ENCODE measurements at regions not wholly inside any gene's neighbourhood (a gene's known extent, or its start where the extent isn't known, plus 50 kb on each side); places are given as distances from the start of the nearest gene placed in this dataset.
A peak's percentile ranks its signal among the peaks of the same experiment; 100 is the strongest.
"Not testable (repeated sequence)": the region's sequence is repeated elsewhere in the genome, so short reads cannot be mapped to it uniquely, and the experiment has no call there.

DNA sequence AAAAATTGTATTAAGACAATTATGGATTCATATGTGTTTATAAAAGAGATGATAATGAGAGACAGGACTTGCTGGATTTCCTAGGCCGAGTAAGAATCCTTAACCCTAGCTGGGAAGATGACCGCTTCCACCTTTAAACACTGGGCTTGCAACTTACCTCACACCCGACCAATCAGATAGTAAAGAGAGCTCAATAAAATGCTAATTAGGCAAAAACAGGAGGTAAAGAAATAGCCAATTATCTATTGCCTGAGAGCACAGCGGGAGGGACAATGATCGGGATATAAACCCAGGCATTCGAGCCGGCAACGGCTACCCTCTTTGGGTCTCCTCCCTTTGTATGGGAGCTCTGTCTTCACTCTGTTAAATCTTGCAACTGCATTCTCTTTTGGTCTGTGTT is 77.3 kb upstream of the ETV1 start:
- 49% methylated on average over 7 of the region's 8 CpGs for WGBS (ENCODE audit: low lambda C conversion rate)

DNA sequence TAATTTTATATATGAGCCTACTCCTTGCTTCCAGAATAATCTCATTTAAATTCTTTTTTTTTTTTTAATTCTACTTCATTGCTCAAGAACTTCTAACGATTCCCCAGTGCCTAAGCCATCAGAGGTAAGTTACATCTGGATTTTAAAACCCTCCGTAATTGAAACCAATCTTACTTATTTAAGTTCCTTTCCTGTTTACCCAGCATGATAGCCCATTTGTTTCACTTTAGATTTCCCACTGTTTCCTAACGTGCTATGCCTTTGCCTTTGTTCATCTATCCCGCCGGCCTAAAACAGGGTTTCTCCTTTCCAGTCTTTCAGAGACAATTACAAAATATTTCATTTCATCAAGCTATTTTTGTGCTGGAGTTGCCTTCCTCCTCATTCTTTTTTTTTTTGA is 75.8 kb upstream of the ETV1 start:
- ChIA-PET POLR2A (no interaction called here), CTCF (ENCODE audit: low intra/inter-chr PET ratio, low total read pairs) (no interaction called here)
- Histone ChIP-seq H3K36me3 (replicated peaks in 1 of 2; ENCODE audit: control insufficient read depth in 1 of 2, insufficient read depth in 2 of 2, low read length in 2 of 2) (no peaks in the 10 kb centered on the region), H3K79me2 (ENCODE audit: insufficient read depth, low read length) (no peaks in the 10 kb centered on the region), H3K4me3 (replicated peaks in 1 of 3; ENCODE audit: insufficient read depth in 1 of 3, low read depth in 2 of 3, low read length in 3 of 3) (no peak overlapping the region), H3K27ac (ENCODE audit: extremely low read length, insufficient read depth, low read length) (no peak overlapping the region), H3K27me3 (ENCODE audit: control insufficient read depth in 1 of 2, insufficient read depth in 2 of 2, low read length in 2 of 2) (no peaks in the 10 kb centered on the region), H4K20me1 (ENCODE audit: insufficient read depth, low read length) (no peaks in the 10 kb centered on the region), H3K4me1 (ENCODE audit: insufficient read depth, low read length) (no peaks in the 10 kb centered on the region), H3K9ac (ENCODE audit: insufficient read depth, low read depth, low read length) (no peak overlapping the region), H3K9me3 (ENCODE audit: low read length) (peaks cover 78% of the 10 kb centered on the region), H3K4me2 (ENCODE audit: low read depth, low read length) (no peak overlapping the region), H2AFZ (ENCODE audit: low read length) (no peak overlapping the region)
- no peak for TF ChIP-seq ZSCAN22 (CRISPR knock-in tag; IDR thresholded peaks at IDR 0.05)
- TF ChIP-seq, protein P1, sequence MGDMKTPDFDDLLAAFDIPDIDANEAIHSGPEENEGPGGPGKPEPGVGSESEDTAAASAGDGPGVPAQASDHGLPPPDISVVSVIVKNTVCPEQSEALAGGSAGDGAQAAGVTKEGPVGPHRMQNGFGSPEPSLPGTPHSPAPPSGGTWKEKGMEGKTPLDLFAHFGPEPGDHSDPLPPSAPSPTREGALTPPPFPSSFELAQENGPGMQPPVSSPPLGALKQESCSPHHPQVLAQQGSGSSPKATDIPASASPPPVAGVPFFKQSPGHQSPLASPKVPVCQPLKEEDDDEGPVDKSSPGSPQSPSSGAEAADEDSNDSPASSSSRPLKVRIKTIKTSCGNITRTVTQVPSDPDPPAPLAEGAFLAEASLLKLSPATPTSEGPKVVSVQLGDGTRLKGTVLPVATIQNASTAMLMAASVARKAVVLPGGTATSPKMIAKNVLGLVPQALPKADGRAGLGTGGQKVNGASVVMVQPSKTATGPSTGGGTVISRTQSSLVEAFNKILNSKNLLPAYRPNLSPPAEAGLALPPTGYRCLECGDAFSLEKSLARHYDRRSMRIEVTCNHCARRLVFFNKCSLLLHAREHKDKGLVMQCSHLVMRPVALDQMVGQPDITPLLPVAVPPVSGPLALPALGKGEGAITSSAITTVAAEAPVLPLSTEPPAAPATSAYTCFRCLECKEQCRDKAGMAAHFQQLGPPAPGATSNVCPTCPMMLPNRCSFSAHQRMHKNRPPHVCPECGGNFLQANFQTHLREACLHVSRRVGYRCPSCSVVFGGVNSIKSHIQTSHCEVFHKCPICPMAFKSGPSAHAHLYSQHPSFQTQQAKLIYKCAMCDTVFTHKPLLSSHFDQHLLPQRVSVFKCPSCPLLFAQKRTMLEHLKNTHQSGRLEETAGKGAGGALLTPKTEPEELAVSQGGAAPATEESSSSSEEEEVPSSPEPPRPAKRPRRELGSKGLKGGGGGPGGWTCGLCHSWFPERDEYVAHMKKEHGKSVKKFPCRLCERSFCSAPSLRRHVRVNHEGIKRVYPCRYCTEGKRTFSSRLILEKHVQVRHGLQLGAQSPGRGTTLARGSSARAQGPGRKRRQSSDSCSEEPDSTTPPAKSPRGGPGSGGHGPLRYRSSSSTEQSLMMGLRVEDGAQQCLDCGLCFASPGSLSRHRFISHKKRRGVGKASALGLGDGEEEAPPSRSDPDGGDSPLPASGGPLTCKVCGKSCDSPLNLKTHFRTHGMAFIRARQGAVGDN (CRISPR knock-in tag; IDR thresholded peaks at IDR 0.05): no peak
- no peak for TF ChIP-seq ZBTB8A (CRISPR knock-in tag; IDR thresholded peaks at IDR 0.05; ENCODE audit: borderline replicate concordance, low read depth)
- TF ChIP-seq ZMYM2 (CRISPR knock-in tag; IDR thresholded peaks at IDR 0.05): no peak
- no peak for TF ChIP-seq WIZ (CRISPR knock-in tag; IDR thresholded peaks at IDR 0.05)
- no peak for TF ChIP-seq ZNF850 (CRISPR knock-in tag; conservative IDR thresholded peaks at IDR 0.05)
- TF ChIP-seq PHF20 (CRISPR knock-in tag; IDR thresholded peaks at IDR 0.05): no peak
- no peak for TF ChIP-seq ZNF143 (CRISPR knock-in tag; IDR thresholded peaks at IDR 0.05)
- BruUV-seq (replicated peaks): no TSS peak
- intact Hi-C loops (cut with micrococcal nuclease; ENCODE audit: unreplicated experiment) (no loop called here), in situ Hi-C loops (cut with HindIII; ENCODE audit: extremely low pct_ligation_motif_present, low pct_unique_long_range_greater_than_20kb) (no loop called here)
- DNase-seq (ENCODE audit: low spot score) (no peak), FAIRE-seq (no peak), ATAC-seq (no peak)
- WGBS (ENCODE audit: low lambda C conversion rate): 55% methylated on average over 5 of the region's 5 CpGs

More for the DNA sequence above, 77.3 kb upstream of the ETV1 start:
- POLR2A ChIA-PET; ATAC-seq; DNase-seq (ENCODE audit: low spot score); H2AFZ ChIP-seq (ENCODE audit: low read length); H3K4me1 ChIP-seq (ENCODE audit: insufficient read depth, low read length); H3K27me3 ChIP-seq (ENCODE audit: control insufficient read depth in 1 of 2, insufficient read depth in 2 of 2, low read length in 2 of 2); in situ Hi-C loops (cut with HindIII; ENCODE audit: extremely low pct_ligation_motif_present, low pct_unique_long_range_greater_than_20kb); CTCF ChIA-PET (ENCODE audit: low intra/inter-chr PET ratio, low total read pairs); H3K4me3 ChIP-seq (replicated peaks in 1 of 3; ENCODE audit: insufficient read depth in 1 of 3, low read depth in 2 of 3, low read length in 3 of 3); intact Hi-C loops (cut with micrococcal nuclease; ENCODE audit: unreplicated experiment); H3K9ac ChIP-seq (ENCODE audit: insufficient read depth, low read depth, low read length); H3K4me2 ChIP-seq (ENCODE audit: low read depth, low read length); H3K27ac ChIP-seq (ENCODE audit: extremely low read length, insufficient read depth, low read length); H3K79me2 ChIP-seq (ENCODE audit: insufficient read depth, low read length); H3K36me3 ChIP-seq (replicated peaks in 1 of 2; ENCODE audit: control insufficient read depth in 1 of 2, insufficient read depth in 2 of 2, low read length in 2 of 2); BruUV-seq (replicated peaks); H4K20me1 ChIP-seq (ENCODE audit: insufficient read depth, low read length); FAIRE-seq: not testable (repeated sequence)
- 0 out of 4 replicates have a peak, but pooled peaks of 1 of the 2 experiments have one; percentile 11 for TF ChIP-seq MAFK (conservative IDR thresholded peaks at IDR 0.05 in 1 of 2, IDR thresholded peaks at IDR 0.05 in 1 of 2; ENCODE audit: low read length in 2 of 2)
- H3K9me3 ChIP-seq (ENCODE audit: low read length): peaks cover 80% of the 10 kb centered on the region
